ENCODE measurements at regions not wholly inside any gene's neighbourhood (a gene's known extent, or its start where the extent isn't known, plus 50 kb on each side); places are given as distances from the start of the nearest gene placed in this dataset.

- no peak for TF ChIP-seq ZNF624 (tag by site-specific recombination; IDR thresholded peaks at IDR 0.05)
- TF ChIP-seq ZNF701 (tag by site-specific recombination; IDR thresholded peaks at IDR 0.05), result no peak
- TF ChIP-seq ZFP69B (tag by site-specific recombination; IDR thresholded peaks at IDR 0.05), result no peak
- no peak for TF ChIP-seq REST (tag by site-specific recombination; IDR thresholded peaks at IDR 0.05)
- TF ChIP-seq ZNF768 (tag by site-specific recombination; IDR thresholded peaks at IDR 0.05), result no peak
- TF ChIP-seq SP3 (tag by site-specific recombination; IDR thresholded peaks at IDR 0.05), result no peak
These were observed 160.2 kb upstream of the NDUFV2 start (continued) for GRCh38 chr18:8942021-8942908.

DNA sequence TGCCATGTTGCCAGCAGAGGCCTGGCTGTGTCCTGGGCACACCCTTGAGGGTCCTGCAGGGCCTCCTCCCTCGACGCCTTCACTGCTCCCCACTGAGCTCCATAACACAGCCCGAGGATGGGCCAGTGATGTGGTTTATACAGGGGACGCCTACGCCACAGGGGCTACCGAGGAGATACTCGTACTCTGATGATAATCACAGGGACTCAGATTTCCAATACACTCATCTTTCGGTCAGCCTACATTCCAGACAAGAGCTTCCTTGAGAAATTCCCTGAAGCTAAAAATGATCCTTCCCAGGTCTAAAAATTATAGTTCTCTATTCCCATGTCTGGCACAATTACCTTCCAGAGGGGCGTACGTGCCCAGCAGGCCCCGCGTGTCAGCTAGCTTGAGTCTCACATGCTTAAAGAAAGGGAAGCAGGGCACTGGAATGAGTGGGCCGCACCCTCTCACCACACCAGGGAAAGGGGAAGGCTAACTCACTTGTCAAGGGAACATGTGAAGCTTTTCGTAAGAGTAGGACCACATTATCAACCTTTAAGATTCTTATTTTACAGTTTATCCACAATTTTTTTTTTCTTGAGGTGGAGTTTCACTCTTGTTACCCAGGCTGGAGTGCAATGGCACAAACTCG is 159.5 kb upstream of the NDUFV2 start:
- H3K36me3 ChIP-seq (ENCODE audit: control insufficient read depth in 2 of 2, insufficient read depth in 1 of 2, low read length in 2 of 2), result no peaks in the 10 kb centered on the region
- ChIA-PET POLR2A (no interaction called here), CTCF (interaction anchor here (0.6 to 0.7 kb wide), 2 partner anchors 42 to 247 kb away, joined by 3 to 4 read pairs; no protein-coding TSS in a partner anchor)
- H3K4me3 ChIP-seq (ENCODE audit: low read depth, low read length), result no peak overlapping the region
- H3K4me1 ChIP-seq (ENCODE audit: control insufficient read depth, insufficient read depth, low read length), result no peaks in the 10 kb centered on the region; the same call in 1 of the 2 replicates
- no peaks in the 10 kb centered on the region for H3K9me3 ChIP-seq (ENCODE audit: control insufficient read depth, insufficient read depth, low read depth, low read length)
- TF ChIP-seq ZNF26 (tag by site-specific recombination; IDR thresholded peaks at IDR 0.05), result no peak
- no peak for TF ChIP-seq ZNF560 (tag by site-specific recombination; IDR thresholded peaks at IDR 0.05; ENCODE audit: borderline replicate concordance)
- TF ChIP-seq ZNF624 (tag by site-specific recombination; IDR thresholded peaks at IDR 0.05), result no peak
- TF ChIP-seq ZNF645 (tag by site-specific recombination; IDR thresholded peaks at IDR 0.05), result no peak
- TF ChIP-seq KLF1 (tag by site-specific recombination; IDR thresholded peaks at IDR 0.05), result no peak
- TF ChIP-seq SP7 (tag by site-specific recombination; IDR thresholded peaks at IDR 0.05), result no peak
- TF ChIP-seq ZBTB21 (tag by site-specific recombination; IDR thresholded peaks at IDR 0.05), result no peak
- no peak for TF ChIP-seq ZNF292 (tag by site-specific recombination; IDR thresholded peaks at IDR 0.05; ENCODE audit: borderline replicate concordance, low read depth)
- TF ChIP-seq, protein P1, sequence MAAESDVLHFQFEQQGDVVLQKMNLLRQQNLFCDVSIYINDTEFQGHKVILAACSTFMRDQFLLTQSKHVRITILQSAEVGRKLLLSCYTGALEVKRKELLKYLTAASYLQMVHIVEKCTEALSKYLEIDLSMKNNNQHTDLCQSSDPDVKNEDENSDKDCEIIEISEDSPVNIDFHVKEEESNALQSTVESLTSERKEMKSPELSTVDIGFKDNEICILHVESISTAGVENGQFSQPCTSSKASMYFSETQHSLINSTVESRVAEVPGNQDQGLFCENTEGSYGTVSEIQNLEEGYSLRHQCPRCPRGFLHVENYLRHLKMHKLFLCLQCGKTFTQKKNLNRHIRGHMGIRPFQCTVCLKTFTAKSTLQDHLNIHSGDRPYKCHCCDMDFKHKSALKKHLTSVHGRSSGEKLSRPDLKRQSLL (tag by site-specific recombination; IDR thresholded peaks at IDR 0.05), result no peak
- no peak for TF ChIP-seq ZBTB20 (tag by site-specific recombination; IDR thresholded peaks at IDR 0.05)
- TF ChIP-seq, protein P2, sequence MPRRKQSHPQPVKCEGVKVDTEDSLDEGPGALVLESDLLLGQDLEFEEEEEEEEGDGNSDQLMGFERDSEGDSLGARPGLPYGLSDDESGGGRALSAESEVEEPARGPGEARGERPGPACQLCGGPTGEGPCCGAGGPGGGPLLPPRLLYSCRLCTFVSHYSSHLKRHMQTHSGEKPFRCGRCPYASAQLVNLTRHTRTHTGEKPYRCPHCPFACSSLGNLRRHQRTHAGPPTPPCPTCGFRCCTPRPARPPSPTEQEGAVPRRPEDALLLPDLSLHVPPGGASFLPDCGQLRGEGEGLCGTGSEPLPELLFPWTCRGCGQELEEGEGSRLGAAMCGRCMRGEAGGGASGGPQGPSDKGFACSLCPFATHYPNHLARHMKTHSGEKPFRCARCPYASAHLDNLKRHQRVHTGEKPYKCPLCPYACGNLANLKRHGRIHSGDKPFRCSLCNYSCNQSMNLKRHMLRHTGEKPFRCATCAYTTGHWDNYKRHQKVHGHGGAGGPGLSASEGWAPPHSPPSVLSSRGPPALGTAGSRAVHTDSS (tag by site-specific recombination; IDR thresholded peaks at IDR 0.05), result no peak
- TF ChIP-seq, protein P3, sequence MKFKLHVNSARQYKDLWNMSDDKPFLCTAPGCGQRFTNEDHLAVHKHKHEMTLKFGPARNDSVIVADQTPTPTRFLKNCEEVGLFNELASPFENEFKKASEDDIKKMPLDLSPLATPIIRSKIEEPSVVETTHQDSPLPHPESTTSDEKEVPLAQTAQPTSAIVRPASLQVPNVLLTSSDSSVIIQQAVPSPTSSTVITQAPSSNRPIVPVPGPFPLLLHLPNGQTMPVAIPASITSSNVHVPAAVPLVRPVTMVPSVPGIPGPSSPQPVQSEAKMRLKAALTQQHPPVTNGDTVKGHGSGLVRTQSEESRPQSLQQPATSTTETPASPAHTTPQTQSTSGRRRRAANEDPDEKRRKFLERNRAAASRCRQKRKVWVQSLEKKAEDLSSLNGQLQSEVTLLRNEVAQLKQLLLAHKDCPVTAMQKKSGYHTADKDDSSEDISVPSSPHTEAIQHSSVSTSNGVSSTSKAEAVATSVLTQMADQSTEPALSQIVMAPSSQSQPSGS (tag by site-specific recombination; IDR thresholded peaks at IDR 0.05; ENCODE audit: low read depth), result no peak
- TF ChIP-seq ZNF596 (tag by site-specific recombination; IDR thresholded peaks at IDR 0.05), result no peak
- TF ChIP-seq ZNF169 (tag by site-specific recombination; IDR thresholded peaks at IDR 0.05), result no peak
- no peak for TF ChIP-seq ELK4 (IDR thresholded peaks at IDR 0.05; ENCODE audit: borderline replicate concordance, low read depth, low read length)
- TF ChIP-seq YY2 (tag by site-specific recombination; IDR thresholded peaks at IDR 0.05), result no peak
- no peak for TF ChIP-seq ZNF121 (tag by site-specific recombination; IDR thresholded peaks at IDR 0.05)
- no peak for TF ChIP-seq SALL2 (tag by site-specific recombination; IDR thresholded peaks at IDR 0.05; ENCODE audit: borderline replicate concordance)
- no peak overlapping the region for H3K27ac ChIP-seq (ENCODE audit: extremely low read depth, low read depth, low read length)
